HG02973 (cell line): ENCODE measurements at regions not wholly inside any gene's neighbourhood (a gene's known extent, or its start where the extent isn't known, plus 50 kb on each side); places are given as distances from the start of the nearest gene placed in this dataset.

Source experiments
- ATAC-seq: cut with Tn5 transposase; IDR thresholded peaks from one replicate; pipeline ENCODE4 v1.9.1; 2021; ENCODE audit warnings: moderate library complexity; ENCODE audit not compliant: unreplicated experiment

- no peak for ATAC-seq
Observed at GRCh38 chr20:48102931-48103660, 317.8 kb upstream of the SULF2 start.

GRCh38 chr20:48102076-48102787 lies 317.0 kb upstream of the SULF2 start:
- ATAC-seq: no peak

- ATAC-seq: no peak
Observed at GRCh38 chr20:48100483-48100882, 315.2 kb upstream of the SULF2 start.

- no peak for ATAC-seq
Observed at GRCh38 chr20:48098866-48099265, 313.6 kb upstream of the SULF2 start.

GRCh38 chr20:48098099-48098498 lies 312.8 kb upstream of the SULF2 start:
- no peak for ATAC-seq

- no peak for ATAC-seq
Observed at GRCh38 chr20:48096957-48097890, 311.9 kb upstream of the SULF2 start.

GRCh38 chr20:48096212-48096875 lies 311.1 kb upstream of the SULF2 start:
- no peak for ATAC-seq

- no peak for ATAC-seq
Observed at GRCh38 chr20:48094944-48095343, 309.7 kb upstream of the SULF2 start.

- no peak for ATAC-seq
Observed at GRCh38 chr20:48094196-48094749, 309.0 kb upstream of the SULF2 start.

- no peak for ATAC-seq
Observed at GRCh38 chr20:48092596-48093280, 307.5 kb upstream of the SULF2 start.

- no peak for ATAC-seq
Observed at GRCh38 chr20:48090784-48091183, 305.5 kb upstream of the SULF2 start.

GRCh38 chr20:48090314-48090713 lies 305.0 kb upstream of the SULF2 start:
- ATAC-seq: no peak

GRCh38 chr20:48080583-48080982 lies 295.3 kb upstream of the SULF2 start:
- ATAC-seq: no peak

- no peak for ATAC-seq
Observed at GRCh38 chr20:48079028-48079427, 293.7 kb upstream of the SULF2 start.

GRCh38 chr20:48076747-48077146 lies 291.5 kb upstream of the SULF2 start:
- no peak for ATAC-seq

GRCh38 chr20:48076247-48076646 lies 291.0 kb upstream of the SULF2 start:
- ATAC-seq: no peak

- no peak for ATAC-seq
Observed at GRCh38 chr20:48075591-48076174, 290.4 kb upstream of the SULF2 start.

- no peak for ATAC-seq
Observed at GRCh38 chr20:48070991-48071652, 285.8 kb upstream of the SULF2 start.

- no peak for ATAC-seq
Observed at GRCh38 chr20:48069596-48069995, 284.3 kb upstream of the SULF2 start.
